Cardiac muscle cell (in vitro differentiated cells and primary cell): ENCODE measurements at regions not wholly inside any gene's neighbourhood (a gene's known extent, or its start where the extent isn't known, plus 50 kb on each side); places are given as distances from the start of the nearest gene placed in this dataset.

Source experiments
- DNase-seq, 2 donors: peaks; one replicate each; pipeline versions ENCODE4 v3.0.0 to v3.0.0-alpha.2; 2010 to 2017; ENCODE audit warnings: low read depth in 1 of 2, low spot score in 1 of 2
- H3K27ac ChIP-seq: fragments of 200-600 bp; sonication (generic); 2 replicates; pipeline ENCODE4 v1.5.1; 2016
- H3K27me3 ChIP-seq: fragments of 200-600 bp; sonication (generic); 2 replicates; pipeline ENCODE4 v1.6.0; 2016; ENCODE audit warnings: control low read depth
- H3K36me3 ChIP-seq: fragments of 200-600 bp; sonication (generic); 2 replicates; pipeline ENCODE4 v1.5.1; 2016; ENCODE audit warnings: control low read depth
- H3K4me1 ChIP-seq: fragments of 200-600 bp; sonication (generic); 2 replicates; pipeline ENCODE4 v1.8.1; 2017; ENCODE audit warnings: low read depth, mild to moderate bottlenecking, mixed run types
- H3K4me3 ChIP-seq: fragments of 200-600 bp; sonication (generic); 2 replicates; pipeline ENCODE4 v1.5.1; 2016; ENCODE audit warnings: mild to moderate bottlenecking
- H3K9me3 ChIP-seq: fragments of 200-600 bp; sonication (generic); 2 replicates; pipeline ENCODE4 v1.5.1; 2017; ENCODE audit warnings: low read depth, mild to moderate bottlenecking, control low read depth
- TF ChIP-seq, protein P1 (sequence below): IDR thresholded peaks from 2 replicates; pipeline ENCODE4 v1.5.1; 2012; ENCODE audit warnings: low read depth, mild to moderate bottlenecking, low read length

- Histone ChIP-seq H3K27me3 (no peaks in the 10 kb centered on the region), H3K9me3 (no peaks in the 10 kb centered on the region), H3K27ac (no peak overlapping the region), H3K4me3 (no peak overlapping the region), H3K4me1 (peaks cover 6% of the 10 kb centered on the region), H3K36me3 (no peaks in the 10 kb centered on the region)
- TF ChIP-seq, protein P1, sequence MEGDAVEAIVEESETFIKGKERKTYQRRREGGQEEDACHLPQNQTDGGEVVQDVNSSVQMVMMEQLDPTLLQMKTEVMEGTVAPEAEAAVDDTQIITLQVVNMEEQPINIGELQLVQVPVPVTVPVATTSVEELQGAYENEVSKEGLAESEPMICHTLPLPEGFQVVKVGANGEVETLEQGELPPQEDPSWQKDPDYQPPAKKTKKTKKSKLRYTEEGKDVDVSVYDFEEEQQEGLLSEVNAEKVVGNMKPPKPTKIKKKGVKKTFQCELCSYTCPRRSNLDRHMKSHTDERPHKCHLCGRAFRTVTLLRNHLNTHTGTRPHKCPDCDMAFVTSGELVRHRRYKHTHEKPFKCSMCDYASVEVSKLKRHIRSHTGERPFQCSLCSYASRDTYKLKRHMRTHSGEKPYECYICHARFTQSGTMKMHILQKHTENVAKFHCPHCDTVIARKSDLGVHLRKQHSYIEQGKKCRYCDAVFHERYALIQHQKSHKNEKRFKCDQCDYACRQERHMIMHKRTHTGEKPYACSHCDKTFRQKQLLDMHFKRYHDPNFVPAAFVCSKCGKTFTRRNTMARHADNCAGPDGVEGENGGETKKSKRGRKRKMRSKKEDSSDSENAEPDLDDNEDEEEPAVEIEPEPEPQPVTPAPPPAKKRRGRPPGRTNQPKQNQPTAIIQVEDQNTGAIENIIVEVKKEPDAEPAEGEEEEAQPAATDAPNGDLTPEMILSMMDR: no peak
- no peak for DNase-seq
Observed at GRCh38 chr10:124217031-124217430, 123.6 kb upstream of the CHST15 start.

GRCh38 chr10:124214610-124215375 lies 121.4 kb upstream of the CHST15 start:
- Histone ChIP-seq H3K36me3 (no peaks in the 10 kb centered on the region), H3K27me3 (no peaks in the 10 kb centered on the region), H3K27ac (no peak overlapping the region), H3K4me3 (no peak overlapping the region), H3K9me3 (no peaks in the 10 kb centered on the region), H3K4me1 (no peaks in the 10 kb centered on the region)
- no peak for DNase-seq
- TF ChIP-seq, protein P1: no peak

DNA sequence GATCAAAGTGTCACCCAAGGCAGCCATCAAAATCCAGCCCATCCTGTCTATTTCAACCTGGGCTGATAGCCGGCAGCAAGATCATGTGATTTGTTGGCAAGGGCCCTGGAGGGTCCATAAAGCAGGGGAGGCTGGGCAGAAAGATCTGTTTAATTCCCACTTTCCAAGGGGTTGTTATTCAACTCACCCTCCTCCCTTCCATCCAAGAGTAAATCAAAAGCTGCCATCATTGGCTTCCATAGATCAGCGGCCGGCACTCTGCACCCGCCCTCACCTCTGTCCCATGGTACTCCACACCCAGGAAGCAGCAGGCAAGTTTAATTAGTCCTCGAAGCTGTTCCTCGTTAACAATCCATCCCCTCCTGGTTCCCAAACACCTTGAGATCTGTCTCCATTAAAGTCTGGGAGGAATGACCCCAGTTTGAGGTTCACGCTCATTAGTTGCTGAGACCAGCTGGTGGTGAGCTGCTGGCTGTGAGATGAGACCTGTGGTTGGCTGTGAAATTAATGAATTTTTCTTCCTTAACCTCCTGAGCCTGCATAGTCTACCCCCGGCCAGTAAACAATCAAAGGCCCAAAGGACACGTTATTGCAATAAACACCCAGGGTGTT lies 120.6 kb upstream of the CHST15 start:
- TF ChIP-seq, protein P1: no peak
- H3K36me3 ChIP-seq: no peaks in the 10 kb centered on the region
- H3K9me3 ChIP-seq: no peaks in the 10 kb centered on the region
- no peak for DNase-seq
- H3K27me3 ChIP-seq: no peaks in the 10 kb centered on the region
- no peak overlapping the region for H3K27ac ChIP-seq
- no peak overlapping the region for H3K4me3 ChIP-seq
- H3K4me1 ChIP-seq: no peaks in the 10 kb centered on the region

GRCh38 chr10:124213471-124213870 lies 120.1 kb upstream of the CHST15 start:
- Histone ChIP-seq H3K4me3 (no peak overlapping the region), H3K27ac (no peak overlapping the region), H3K4me1 (no peaks in the 10 kb centered on the region), H3K36me3 (no peaks in the 10 kb centered on the region), H3K9me3 (no peaks in the 10 kb centered on the region), H3K27me3 (no peaks in the 10 kb centered on the region)
- TF ChIP-seq, protein P1: no peak
- DNase-seq: no peak

DNA sequence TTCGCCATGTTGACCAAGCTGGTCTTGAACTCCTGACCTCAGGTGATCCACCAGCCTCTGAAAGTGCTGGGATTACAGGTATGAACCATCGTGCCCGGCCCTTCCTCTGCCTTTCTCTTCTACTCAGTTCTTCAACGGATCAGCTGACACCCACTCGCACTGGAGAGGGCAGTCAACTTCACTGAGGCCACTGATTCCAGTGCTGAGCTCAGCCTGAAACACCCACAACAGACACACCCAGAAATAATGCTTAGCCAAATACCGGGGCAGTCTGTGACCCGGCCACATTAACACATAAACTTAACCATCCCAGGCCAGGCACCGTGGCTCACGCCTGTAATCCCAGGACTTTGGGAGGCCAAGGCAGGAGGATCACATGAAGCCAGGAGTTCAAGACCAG lies 119.3 kb upstream of the CHST15 start:
- Histone ChIP-seq H3K9me3 (no peaks in the 10 kb centered on the region), H3K4me1 (no peaks in the 10 kb centered on the region), H3K27me3 (no peaks in the 10 kb centered on the region), H3K27ac (no peak overlapping the region), H3K36me3 (no peaks in the 10 kb centered on the region), H3K4me3 (no peak overlapping the region)
- TF ChIP-seq, protein P1: no peak
- no peak for DNase-seq
